GM23248 (cell line): ENCODE measurements at regions not wholly inside any gene's neighbourhood (a gene's known extent, or its start where the extent isn't known, plus 50 kb on each side); places are given as distances from the start of the nearest gene placed in this dataset.

Experiments
- DNase-seq: peaks from one replicate; pipeline ENCODE4 v3.0.0-alpha.2; 2015
- H2AFZ ChIP-seq: fragments of 200-600 bp; sonication (generic); 2 replicates; pipeline ENCODE4 v1.6.1; 2016; ENCODE audit warnings: antibody characterized with exemption
- H3F3A ChIP-seq: fragments of 200-600 bp; sonication (generic); 2 replicates; pipeline ENCODE4 v1.6.1; 2016; ENCODE audit warnings: mild to moderate bottlenecking, antibody characterized with exemption, mixed run types; ENCODE audit not compliant: insufficient read depth
- H3K27ac ChIP-seq: fragments of 200-600 bp; sonication (generic); 2 replicates; pipeline ENCODE4 v1.5.1; 2016; ENCODE audit warnings: mild to moderate bottlenecking
- H3K27me3 ChIP-seq: fragments of 200-600 bp; sonication (generic); replicated peaks from 2 replicates; pipeline ENCODE4 v1.6.1; 2016; ENCODE audit warnings: mild to moderate bottlenecking; ENCODE audit not compliant: insufficient read depth
- H3K36me3 ChIP-seq: fragments of 200-600 bp; sonication (generic); 2 replicates; pipeline ENCODE4 v1.6.1; 2016; ENCODE audit warnings: low read depth, mild to moderate bottlenecking
- H3K4me1 ChIP-seq: fragments of 200-600 bp; sonication (generic); 2 replicates; pipeline ENCODE4 v1.6.1; 2016; ENCODE audit warnings: mild to moderate bottlenecking; ENCODE audit not compliant: insufficient read depth
- H3K4me2 ChIP-seq: fragments of 200-600 bp; sonication (generic); one replicate; pipeline ENCODE4 v1.6.1; 2016; ENCODE audit warnings: mild to moderate bottlenecking; ENCODE audit not compliant: unreplicated experiment
- H3K4me3 ChIP-seq: fragments of 200-600 bp; sonication (generic); 2 replicates; pipeline ENCODE4 v1.5.1; 2016; ENCODE audit warnings: mild to moderate bottlenecking
- H3K79me2 ChIP-seq: fragments of 200-600 bp; sonication (generic); 2 replicates; pipeline ENCODE4 v1.6.1; 2016; ENCODE audit warnings: mild to moderate bottlenecking; ENCODE audit not compliant: insufficient read depth
- H3K9ac ChIP-seq: fragments of 200-600 bp; sonication (generic); 2 replicates; pipeline ENCODE4 v1.6.1; 2016; ENCODE audit warnings: mild to moderate bottlenecking
- H3K9me2 ChIP-seq: fragments of 200-600 bp; sonication (generic); 2 replicates; pipeline ENCODE4 v1.6.1; 2016; ENCODE audit warnings: mixed run types, mild to moderate bottlenecking, moderate library complexity; ENCODE audit not compliant: insufficient read depth
- H3K9me3 ChIP-seq: fragments of 200-600 bp; sonication (generic); one replicate; pipeline ENCODE4 v1.6.1; 2017; ENCODE audit warnings: low read depth
- H4K20me1 ChIP-seq: fragments of 200-600 bp; sonication (generic); 2 replicates; pipeline ENCODE4 v1.6.0; 2016; ENCODE audit not compliant: insufficient read depth
- EZH2 ChIP-seq: fragments of 200-600 bp; sonication (generic); IDR thresholded peaks from 2 replicates; pipeline ENCODE4 v1.6.1; 2018; ENCODE audit warnings: antibody characterized with exemption, mild to moderate bottlenecking; ENCODE audit not compliant: insufficient read depth, poor library complexity, severe bottlenecking
- EZH2phosphoT487 ChIP-seq: fragments of 200-600 bp; sonication (generic); IDR thresholded peaks from 2 replicates; pipeline ENCODE4 v1.6.1; 2018; ENCODE audit warnings: antibody characterized with exemption, moderate library complexity, mild to moderate bottlenecking, low read depth; ENCODE audit not compliant: insufficient read depth
- WGBS, 2 experiments: methylation state at CpG; one replicate each; pipeline ENCODE4 v1.1.6; 2015 to 2017; ENCODE audit warnings: low lambda C conversion rate in 2 of 2, low coverage in 1 of 2; ENCODE audit errors: missing lambda C conversion rate in 2 of 2; 5-methylcytosine and 5-hydroxymethylcytosine counted together
- in situ Hi-C: fragments of 300-500 bp; cut with MboI; formaldehyde crosslinking; loops from 2 replicates; pipeline ENCODE4 v1.15.0; 2020

DNA sequence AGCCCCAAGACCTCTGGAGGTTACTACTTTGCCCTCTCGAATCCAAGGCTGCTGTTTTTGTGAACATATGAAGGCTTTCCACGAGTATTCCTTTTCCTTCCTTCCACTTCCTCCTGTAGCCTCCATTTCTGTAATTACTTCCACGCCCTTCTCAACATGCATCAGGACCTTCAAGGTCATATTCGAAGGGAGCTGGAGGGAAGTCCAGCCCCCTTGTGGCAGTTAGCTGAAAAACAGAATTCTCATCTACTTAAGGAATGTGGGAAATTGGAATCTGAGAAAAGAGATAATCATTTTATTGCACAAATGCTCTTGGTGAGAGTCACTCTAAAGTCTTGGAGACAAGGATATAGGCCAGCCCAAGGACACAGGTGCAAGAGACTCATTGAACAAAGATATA, 1000.2 kb downstream of the TDRD15 start:
- H3K4me1 ChIP-seq, result no peaks in the 10 kb centered on the region
- no peaks in the 10 kb centered on the region for H3F3A ChIP-seq
- H4K20me1 ChIP-seq, result no peaks in the 10 kb centered on the region
- no peaks in the 10 kb centered on the region for H3K36me3 ChIP-seq
- no peak overlapping the region for H3K9ac ChIP-seq
- H3K27ac ChIP-seq, result no peak overlapping the region
- WGBS, 2 experiments, result 4 to 14% methylated on average over 4 of the region's 4 CpGs
- no peak overlapping the region for H3K4me3 ChIP-seq
- H3K27me3 ChIP-seq, result no peaks in the 10 kb centered on the region
- no peaks in the 10 kb centered on the region for H3K9me3 ChIP-seq
- DNase-seq, result no peak
- no peaks in the 10 kb centered on the region for H3K9me2 ChIP-seq
- H3K79me2 ChIP-seq, result no peaks in the 10 kb centered on the region
- no peak overlapping the region for H2AFZ ChIP-seq
- TF ChIP-seq EZH2phosphoT487, result no peak
- no peak for TF ChIP-seq EZH2
- no peak overlapping the region for H3K4me2 ChIP-seq
- in situ Hi-C loops, result no loop called here

DNA sequence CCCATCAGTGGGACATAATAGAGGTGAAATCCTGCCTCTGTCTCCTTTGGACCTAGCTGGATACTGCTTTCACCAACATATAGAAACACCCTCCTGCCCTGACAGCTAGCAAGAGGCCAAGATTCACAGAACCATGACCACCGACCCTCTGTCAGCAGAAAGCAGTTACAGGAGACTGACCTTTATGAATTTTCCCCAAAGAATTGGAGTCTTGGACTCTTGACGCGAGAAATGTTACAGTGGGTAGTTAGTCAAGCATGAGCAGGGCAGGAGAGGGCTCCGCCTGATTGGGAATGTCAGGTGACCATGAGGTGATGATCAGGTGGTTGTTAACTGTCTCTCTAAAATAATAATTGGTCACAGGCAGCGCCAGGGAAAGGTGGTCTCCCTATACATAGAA, 1002.3 kb downstream of the TDRD15 start:
- H3K36me3 ChIP-seq, result no peaks in the 10 kb centered on the region
- in situ Hi-C loops, result no loop called here

DNA sequence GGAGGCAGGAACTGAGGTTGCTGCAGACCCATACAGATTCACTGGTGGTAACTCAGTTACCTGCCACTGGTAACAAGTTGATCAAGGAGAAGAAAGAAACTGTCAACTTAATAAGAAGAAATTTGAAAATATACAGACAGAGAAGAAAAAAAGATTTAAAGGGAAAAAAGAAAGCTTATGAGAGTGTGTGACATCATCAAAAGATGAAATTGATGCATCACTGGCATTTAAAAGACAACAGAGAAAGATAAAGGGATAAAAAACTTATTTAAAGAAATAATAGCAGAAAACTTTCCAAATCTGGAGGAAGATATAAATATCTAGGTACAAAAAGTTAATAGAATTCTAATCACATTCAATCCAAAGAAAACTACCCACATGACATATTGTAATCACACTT, 1003.2 kb downstream of the TDRD15 start:
- H3K9me3 ChIP-seq, result no peaks in the 10 kb centered on the region
- no peak overlapping the region for H2AFZ ChIP-seq
- no peaks in the 10 kb centered on the region for H3F3A ChIP-seq
- in situ Hi-C loops, result no loop called here
- H3K36me3 ChIP-seq, result no peaks in the 10 kb centered on the region
- no peak for DNase-seq
- no peak for TF ChIP-seq EZH2phosphoT487
- no peak overlapping the region for H3K27ac ChIP-seq
- H3K4me3 ChIP-seq, result no peak overlapping the region
- H3K79me2 ChIP-seq, result no peaks in the 10 kb centered on the region
- H3K4me2 ChIP-seq, result no peak overlapping the region
- no peaks in the 10 kb centered on the region for H3K9me2 ChIP-seq
- H3K9ac ChIP-seq, result no peak overlapping the region
- H3K4me1 ChIP-seq, result no peaks in the 10 kb centered on the region
- H4K20me1 ChIP-seq, result no peaks in the 10 kb centered on the region
- no peaks in the 10 kb centered on the region for H3K27me3 ChIP-seq

More for the DNA sequence above, 1002.3 kb downstream of the TDRD15 start:
- 43 to 48% methylated on average over 5 of the region's 5 CpGs for WGBS, 2 experiments
- no peak for DNase-seq
- Histone ChIP-seq H2AFZ (no peak overlapping the region), H3K4me3 (no peak overlapping the region), H3K9ac (no peak overlapping the region), H3F3A (no peaks in the 10 kb centered on the region), H3K79me2 (no peaks in the 10 kb centered on the region), H3K4me2 (no peak overlapping the region), H3K4me1 (no peaks in the 10 kb centered on the region), H3K9me2 (no peaks in the 10 kb centered on the region), H3K27me3 (no peaks in the 10 kb centered on the region), H3K27ac (no peak overlapping the region), H4K20me1 (no peaks in the 10 kb centered on the region), H3K9me3 (no peaks in the 10 kb centered on the region)
- no peak for TF ChIP-seq EZH2phosphoT487
- TF ChIP-seq EZH2, result no peak

DNA sequence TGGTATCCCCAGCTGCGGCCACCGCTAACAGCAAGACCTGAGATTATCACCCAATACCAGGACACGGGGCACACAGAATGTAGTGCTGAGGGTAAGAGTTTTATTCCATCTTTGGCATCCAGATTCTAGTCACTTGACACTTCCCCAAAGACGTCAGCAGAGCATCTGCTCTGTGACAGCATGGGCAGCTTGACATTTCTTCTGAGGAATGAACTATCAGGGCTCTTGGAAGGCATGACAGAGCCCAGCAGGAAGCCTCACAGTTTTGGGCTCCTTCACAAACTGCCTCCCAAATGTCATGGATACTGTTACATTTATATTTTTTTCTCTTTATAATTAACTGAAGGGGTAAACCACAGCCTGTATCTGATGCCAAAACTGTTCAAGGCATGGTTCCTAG, 1010.7 kb downstream of the TDRD15 start:
- Histone ChIP-seq H3K9ac (no peak overlapping the region), H3K79me2 (no peaks in the 10 kb centered on the region), H3K9me3 (no peaks in the 10 kb centered on the region), H3K36me3 (no peaks in the 10 kb centered on the region), H3K27ac (no peak overlapping the region), H3F3A (no peaks in the 10 kb centered on the region), H3K4me3 (no peak overlapping the region), H3K27me3 (no peaks in the 10 kb centered on the region), H3K9me2 (no peaks in the 10 kb centered on the region), H3K4me1 (no peaks in the 10 kb centered on the region), H3K4me2 (no peak overlapping the region), H4K20me1 (no peaks in the 10 kb centered on the region), H2AFZ (no peak overlapping the region)
- WGBS, 2 experiments, result 46 to 53% methylated on average over 4 of the region's 4 CpGs
- no peak for DNase-seq
- TF ChIP-seq EZH2phosphoT487, result no peak
- no peak for TF ChIP-seq EZH2
- in situ Hi-C loops, result no loop called here

DNA sequence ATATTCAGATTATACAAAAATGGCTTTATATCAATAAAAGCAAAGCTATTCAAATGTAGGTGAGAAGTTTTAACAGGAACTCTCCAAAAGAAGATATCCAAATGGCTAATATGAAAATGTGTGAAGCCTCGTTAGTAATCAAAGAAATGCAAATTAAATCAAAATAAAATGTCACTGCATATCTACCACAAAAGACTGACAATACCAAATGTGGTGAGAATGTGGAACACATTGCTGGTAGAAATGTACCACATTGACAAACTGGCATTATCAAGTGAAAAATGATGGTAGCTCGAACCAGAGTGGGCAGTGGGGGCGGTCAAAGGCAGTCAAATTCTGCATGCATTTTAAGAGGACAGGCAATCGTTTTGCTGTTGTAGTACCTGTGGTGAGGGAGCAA, 1012.7 kb downstream of the TDRD15 start:
- H3K9me3 ChIP-seq, result no peaks in the 10 kb centered on the region
- H3K36me3 ChIP-seq, result no peaks in the 10 kb centered on the region
- H3K9ac ChIP-seq, result no peak overlapping the region
- no peaks in the 10 kb centered on the region for H3K79me2 ChIP-seq
- no peak overlapping the region for H3K4me3 ChIP-seq
- DNase-seq, result no peak
- no peaks in the 10 kb centered on the region for H3K4me1 ChIP-seq
- no peaks in the 10 kb centered on the region for H3F3A ChIP-seq
- H3K27me3 ChIP-seq, result no peaks in the 10 kb centered on the region
- H3K9me2 ChIP-seq, result no peaks in the 10 kb centered on the region
- in situ Hi-C loops, result no loop called here
- no peaks in the 10 kb centered on the region for H4K20me1 ChIP-seq
- H2AFZ ChIP-seq, result no peak overlapping the region
- no peak overlapping the region for H3K27ac ChIP-seq
- WGBS, 2 experiments, result 13 to 22% methylated on average over 4 of the region's 4 CpGs
- TF ChIP-seq EZH2, result no peak
- TF ChIP-seq EZH2phosphoT487, result no peak
- no peak overlapping the region for H3K4me2 ChIP-seq
